ENCODE measurements at regions not wholly inside any gene's neighbourhood (a gene's known extent, or its start where the extent isn't known, plus 50 kb on each side); places are given as distances from the start of the nearest gene placed in this dataset.

DNA sequence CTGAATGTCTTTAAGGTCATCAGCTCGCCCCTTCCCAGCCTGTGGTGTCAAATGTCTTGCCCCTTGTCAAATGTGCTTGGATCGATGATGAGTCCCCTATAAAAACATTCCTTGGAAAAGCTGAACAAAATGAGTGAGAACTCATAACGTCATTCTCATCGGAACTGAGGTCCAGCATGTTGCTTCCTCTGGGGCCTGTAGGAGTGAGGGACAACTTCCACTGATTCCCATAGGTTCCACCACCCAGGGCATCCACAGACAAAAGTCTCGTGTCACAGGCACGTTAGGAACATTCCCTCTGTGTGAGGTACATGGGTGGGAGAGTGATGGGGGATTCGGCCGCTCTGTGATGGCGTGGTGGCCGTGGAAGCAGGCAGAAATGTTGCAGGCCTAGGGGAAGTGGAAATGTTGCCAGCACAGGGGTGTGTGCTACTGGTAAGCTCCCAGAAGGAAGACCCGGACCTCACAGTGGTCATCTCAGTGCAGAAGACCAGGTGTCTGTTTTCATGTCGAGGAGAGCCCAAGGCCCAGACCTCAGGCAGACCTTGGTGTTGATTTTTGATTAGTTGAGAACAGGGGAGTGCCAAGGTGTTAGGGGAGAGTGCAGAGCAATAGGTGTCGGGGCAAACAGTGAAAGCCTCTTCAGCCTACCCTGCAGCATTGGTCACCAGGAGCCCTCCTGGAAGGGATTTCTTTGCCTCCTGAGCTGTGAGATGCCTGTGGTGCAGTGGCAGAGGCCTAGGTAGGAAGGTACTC is 96.8 kb downstream of the SNRPN start:
- DNase-seq (ENCODE audit: low read depth in 2 of 2) = no peak

- DNase-seq (ENCODE audit: low read depth in 2 of 2) = no peak
Observed at GRCh38 chr15:25052191-25052999, 97.6 kb downstream of the SNRPN start.

DNA sequence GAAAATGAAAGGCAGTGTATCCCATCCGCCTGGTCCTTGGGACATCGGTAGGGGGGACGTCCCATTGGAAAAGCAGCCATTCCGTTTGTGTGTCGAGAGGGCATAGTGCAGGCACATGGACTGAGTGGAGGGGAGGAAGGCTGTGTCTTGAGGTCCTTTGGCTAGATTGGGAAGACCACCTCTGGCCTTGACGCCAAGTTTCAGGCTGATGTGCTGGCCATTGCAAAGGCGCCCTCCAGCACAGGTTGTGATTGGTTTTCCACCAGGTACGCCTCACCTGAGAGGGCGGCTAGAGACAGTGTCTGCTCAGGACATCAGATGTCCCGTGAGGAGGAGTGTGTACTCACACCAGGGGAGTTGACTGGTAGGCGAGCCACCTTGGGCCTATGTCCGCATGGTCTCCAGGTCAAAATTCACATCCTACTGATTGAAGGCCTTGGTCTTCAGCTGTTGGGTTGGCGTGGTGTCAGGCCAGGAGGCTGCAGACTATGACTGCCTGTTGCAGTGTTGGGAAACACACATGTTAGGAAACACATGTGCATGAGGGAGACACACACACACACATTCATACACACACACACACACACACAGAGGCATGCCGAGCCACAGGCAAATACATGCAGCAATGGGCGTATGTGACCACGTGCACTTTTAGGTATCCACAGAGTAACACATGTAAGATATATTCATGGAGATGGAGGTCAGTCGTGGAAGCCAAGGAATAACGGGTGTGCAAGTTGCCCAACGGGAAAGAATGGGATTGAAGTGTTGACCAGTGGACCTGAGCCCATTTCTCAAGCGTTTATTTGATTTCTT is 98.4 kb downstream of the SNRPN start:
- DNase-seq (ENCODE audit: low read depth in 2 of 2) = no peak

DNA sequence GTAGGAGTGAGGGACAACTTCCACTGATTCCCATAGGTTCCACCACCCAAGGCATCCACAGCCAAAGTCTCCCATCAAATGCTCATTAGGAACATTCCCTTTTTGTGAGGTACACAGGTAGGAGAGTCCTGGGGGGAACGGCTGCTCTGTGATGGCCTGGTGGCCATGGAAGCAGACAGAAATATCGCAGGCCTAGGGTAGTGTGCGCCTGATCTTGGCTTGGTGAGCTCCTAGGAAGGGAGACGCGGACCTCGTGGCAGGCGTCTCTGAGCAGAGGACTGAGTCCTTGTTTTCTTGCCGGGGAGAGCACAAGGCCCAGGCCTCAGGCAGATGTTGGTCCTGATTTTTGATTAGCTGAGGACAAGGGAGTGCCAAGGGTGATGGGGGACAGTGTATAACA is 99.5 kb downstream of the SNRPN start:
- DNase-seq (ENCODE audit: low read depth in 2 of 2) = no peak

GRCh38 chr15:25054943-25055342 is 100.2 kb downstream of the SNRPN start:
- DNase-seq (ENCODE audit: low read depth in 2 of 2) = no peak

GRCh38 chr15:25055356-25056068 is 100.7 kb downstream of the SNRPN start:
- DNase-seq (ENCODE audit: low read depth in 2 of 2) = no peak

GRCh38 chr15:25056484-25057425 is 102.0 kb downstream of the SNRPN start:
- DNase-seq (ENCODE audit: low read depth in 2 of 2) = no peak

DNA sequence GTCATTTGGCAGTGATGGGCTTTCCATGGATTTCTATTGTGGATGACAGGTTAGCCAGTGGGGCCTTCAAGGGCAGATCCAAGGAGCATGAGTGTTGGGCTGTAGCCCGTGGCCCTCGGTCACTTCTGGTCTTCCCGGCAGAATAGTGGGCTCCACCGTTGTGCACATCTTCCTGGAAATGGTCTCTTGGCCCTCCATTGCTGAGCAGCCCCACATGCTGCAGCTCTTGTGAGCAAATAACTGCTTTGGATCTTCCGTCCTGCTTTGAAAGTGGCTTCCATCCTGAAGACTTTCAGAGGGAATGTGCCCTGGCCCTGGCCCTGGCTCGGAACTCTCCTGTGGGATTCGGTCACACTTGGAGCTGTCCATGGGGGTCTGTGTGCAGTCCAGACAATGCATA is 102.8 kb downstream of the SNRPN start:
- DNase-seq (ENCODE audit: low read depth in 2 of 2) = no peak

- DNase-seq (ENCODE audit: low read depth in 2 of 2) = no peak
Observed at GRCh38 chr15:25058080-25058785, 103.4 kb downstream of the SNRPN start.

DNA sequence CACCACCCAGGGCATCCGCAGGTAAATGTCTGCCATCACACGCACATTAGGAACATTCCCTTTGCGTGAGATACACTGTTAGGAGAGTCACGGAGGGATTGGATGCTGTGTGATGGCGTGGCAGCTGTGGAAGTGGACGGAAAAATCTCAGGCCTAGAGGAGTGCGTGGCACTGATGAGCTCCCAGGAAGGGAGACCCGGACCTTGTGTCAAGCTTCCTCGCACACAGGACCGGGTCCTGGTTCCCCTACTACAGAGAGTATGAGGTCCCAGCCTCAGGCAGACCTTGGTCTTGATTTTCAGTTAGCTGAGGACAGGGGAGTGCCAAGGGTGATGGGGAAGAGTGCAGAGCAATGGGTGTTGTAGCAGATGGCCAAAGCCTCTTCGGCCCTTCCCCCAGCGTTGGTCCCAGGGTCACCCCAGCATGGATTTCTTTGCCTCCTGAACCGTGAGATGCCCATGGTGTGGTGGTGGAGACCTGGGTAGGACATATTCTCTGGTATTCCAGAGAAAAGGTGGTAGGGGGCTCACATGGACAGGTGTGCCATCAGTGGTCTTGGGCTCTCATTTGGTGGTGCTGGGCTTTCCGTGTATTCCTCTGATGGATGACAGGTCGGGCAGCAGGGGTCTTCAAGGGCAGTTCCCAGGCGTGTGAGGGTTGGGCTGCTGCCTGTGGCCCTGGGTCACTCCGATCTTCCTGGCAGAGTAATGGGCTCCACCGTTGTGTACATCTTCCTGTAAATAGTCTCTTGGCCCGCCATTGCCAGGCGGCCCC is 105.1 kb downstream of the SNRPN start:
- no peak for DNase-seq (ENCODE audit: low read depth in 2 of 2)

DNA sequence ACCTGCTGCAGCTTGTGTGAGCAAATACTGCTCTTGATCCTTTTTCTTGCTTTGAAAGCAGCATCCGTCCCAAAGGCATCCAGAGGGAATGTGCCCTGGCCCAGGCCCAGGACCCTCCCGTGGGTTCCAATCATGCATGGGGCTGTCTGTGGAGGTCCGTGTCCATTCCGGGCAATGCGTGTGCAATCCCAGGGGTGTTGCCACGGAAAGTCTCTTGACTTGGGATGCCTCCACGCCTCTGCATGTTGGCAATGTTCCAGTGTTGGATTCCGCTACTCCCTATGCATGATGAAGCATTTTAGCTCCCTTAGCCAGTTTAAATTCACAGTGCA is 105.7 kb downstream of the SNRPN start:
- DNase-seq (ENCODE audit: low read depth in 2 of 2) = no peak

DNA sequence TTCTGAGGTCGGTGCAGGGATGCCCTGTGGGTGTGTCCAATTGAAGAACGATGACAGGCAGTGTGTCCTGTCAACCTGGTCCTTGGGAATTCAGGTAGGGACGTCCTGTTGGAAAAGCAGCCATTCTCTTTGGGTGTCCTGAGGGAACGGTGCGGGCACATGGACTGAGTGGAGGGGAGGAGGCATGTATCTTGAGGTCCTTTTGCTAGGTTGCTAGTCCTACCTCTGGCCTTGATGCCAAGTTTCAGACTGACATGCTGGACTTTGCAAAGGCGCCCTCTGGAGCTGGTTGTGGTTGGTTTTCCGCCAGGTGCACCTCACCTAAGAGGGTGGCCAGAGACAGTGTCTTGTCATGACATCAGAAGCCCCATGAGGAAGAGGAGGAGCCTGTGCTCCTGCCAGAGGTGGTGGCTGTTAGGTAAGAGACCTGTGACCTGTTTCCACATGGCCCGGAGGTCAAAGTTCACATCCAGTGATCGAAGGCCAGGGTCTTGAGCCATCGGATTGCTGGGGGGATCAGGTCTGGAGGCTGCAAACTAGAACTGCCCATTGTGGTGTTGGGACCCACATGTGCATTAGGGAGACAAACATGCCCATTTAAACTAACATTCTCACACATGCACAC is 106.3 kb downstream of the SNRPN start:
- no peak for DNase-seq (ENCODE audit: low read depth in 2 of 2)

- DNase-seq (ENCODE audit: low read depth in 2 of 2) = no peak
Observed at GRCh38 chr15:25061808-25062550, 107.2 kb downstream of the SNRPN start.

GRCh38 chr15:25062551-25063430 is 108.0 kb downstream of the SNRPN start:
- DNase-seq (ENCODE audit: low read depth in 2 of 2) = no peak

DNA sequence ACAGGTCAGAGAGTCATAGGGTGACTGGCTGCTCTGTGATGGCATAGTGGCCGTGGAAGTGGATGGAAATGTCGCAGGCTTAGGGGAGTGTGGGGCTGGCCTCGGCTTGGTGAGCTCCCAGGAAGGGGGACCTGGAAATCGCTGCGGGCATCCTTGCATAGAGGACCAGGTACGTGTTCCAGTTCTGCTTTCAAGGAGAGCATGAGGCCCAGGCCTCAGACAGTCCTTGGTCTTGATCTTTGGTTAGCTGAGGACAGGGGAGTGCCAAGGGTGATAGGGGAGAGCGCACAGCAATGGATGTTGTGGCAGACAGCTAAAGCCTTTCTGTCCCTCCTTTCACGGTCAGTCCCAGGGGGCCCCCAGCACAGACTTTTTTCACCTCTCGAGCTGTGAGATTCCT is 110.5 kb downstream of the SNRPN start:
- no peak for DNase-seq (ENCODE audit: low read depth in 2 of 2)

GRCh38 chr15:25065876-25066275 is 111.1 kb downstream of the SNRPN start:
- no peak for DNase-seq (ENCODE audit: low read depth in 2 of 2)

DNA sequence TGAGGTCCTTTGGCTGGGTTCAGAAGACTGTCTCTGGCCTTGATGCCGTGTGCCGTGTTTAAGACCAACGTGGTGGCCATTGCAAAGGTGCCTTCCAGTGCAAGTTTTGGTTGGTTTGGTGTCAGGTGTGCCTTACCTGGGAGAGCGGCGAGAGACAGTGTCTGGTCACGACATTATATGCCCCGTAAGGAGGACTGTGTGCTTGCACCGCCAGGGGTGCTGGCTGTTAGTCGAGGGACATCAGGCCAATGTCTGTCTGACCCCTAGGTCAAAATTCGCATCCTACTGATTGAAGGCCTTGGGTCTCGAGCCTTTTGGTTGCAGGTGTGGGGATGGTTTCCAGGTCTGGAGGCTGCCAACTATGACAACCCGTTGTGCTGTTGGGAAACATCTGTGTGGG is 111.9 kb downstream of the SNRPN start:
- no peak for DNase-seq (ENCODE audit: low read depth in 2 of 2)
